SK-N-MC (cell line): ENCODE measurements at regions not wholly inside any gene's neighbourhood (a gene's known extent, or its start where the extent isn't known, plus 50 kb on each side); places are given as distances from the start of the nearest gene placed in this dataset.

Experiments used
- DNase-seq: peaks from one replicate; pipeline ENCODE4 v3.0.0-alpha.2; 2011; ENCODE audit warnings: low read depth, low spot score
- H3K27ac ChIP-seq: fragments of 200-600 bp; sonication (generic); 2 replicates; pipeline ENCODE4 v1.5.1; 2016; ENCODE audit warnings: mixed run types
- H3K36me3 ChIP-seq: fragments of 200-600 bp; sonication (generic); 2 replicates; pipeline ENCODE4 v1.6.1; 2017; ENCODE audit warnings: antibody characterized with exemption, low read length, mixed read lengths; ENCODE audit not compliant: insufficient read depth
- H3K4me3 ChIP-seq: fragments of 200-600 bp; sonication (generic); 2 replicates; pipeline ENCODE4 v1.5.1; 2016
- H3K9ac ChIP-seq: fragments of 200-600 bp; sonication (generic); 2 replicates; pipeline ENCODE4 v1.8.0; 2017; ENCODE audit warnings: mixed run types, mixed read lengths; ENCODE audit not compliant: insufficient read length
- H3K9me3 ChIP-seq: fragments of 200-600 bp; sonication (generic); 2 replicates; pipeline ENCODE4 v1.6.1; 2017; ENCODE audit warnings: low read depth, mild to moderate bottlenecking, antibody characterized with exemption, low read length, moderate library complexity, mixed read lengths
- EZH2 ChIP-seq: fragments of 200-600 bp; sonication (generic); IDR thresholded peaks from one replicate; pipeline ENCODE4 v1.6.1; 2017; ENCODE audit warnings: antibody characterized with exemption
- FOXP2 ChIP-seq: optimal IDR thresholded peaks from 2 replicates; pipeline ENCODE3; 2011; ENCODE audit warnings: mild to moderate bottlenecking, moderate library complexity; ENCODE audit not compliant: insufficient read depth; ENCODE audit errors: extremely low read length, control extremely low read depth
- POLR2AphosphoS5 ChIP-seq: IDR thresholded peaks from 2 replicates; pipeline ENCODE4 v1.6.1; 2012; ENCODE audit warnings: mild to moderate bottlenecking, low read depth, low read length, borderline replicate concordance

DNA sequence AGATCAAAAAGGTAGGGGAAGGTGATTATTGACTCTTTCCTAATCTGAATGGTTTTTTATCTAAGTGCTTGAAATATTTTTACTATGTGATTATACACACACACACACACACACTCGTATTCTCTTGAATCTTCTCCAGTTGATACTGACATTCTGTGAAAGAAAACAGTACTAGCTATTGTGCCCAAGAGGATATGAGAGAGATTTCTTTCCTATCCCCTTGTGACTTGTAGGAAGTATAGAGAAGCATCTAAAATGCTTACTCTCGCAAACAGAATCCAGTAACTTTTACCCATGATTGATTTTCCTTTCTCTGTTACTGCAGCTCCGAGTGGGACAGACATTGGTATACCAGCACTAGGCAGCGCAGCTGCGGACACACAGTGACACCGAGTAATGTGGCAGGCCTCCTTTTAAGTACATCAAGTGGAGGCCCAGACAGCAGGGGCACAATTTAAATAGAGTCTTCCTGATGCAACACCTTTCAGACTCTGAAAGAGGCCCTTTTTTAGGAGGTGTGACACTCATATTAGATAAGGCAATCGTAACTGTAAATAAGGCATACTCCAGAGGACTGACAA is 421.0 kb upstream of the CNTN4 start:
- Histone ChIP-seq H3K36me3 (no peaks in the 10 kb centered on the region), H3K4me3 (no peak overlapping the region), H3K9ac (no peak overlapping the region), H3K27ac (no peak overlapping the region), H3K9me3 (no peaks in the 10 kb centered on the region)
- DNase-seq: no peak
- TF ChIP-seq EZH2 (no peak), FOXP2 (no peak), POLR2AphosphoS5 (no peak)

DNA sequence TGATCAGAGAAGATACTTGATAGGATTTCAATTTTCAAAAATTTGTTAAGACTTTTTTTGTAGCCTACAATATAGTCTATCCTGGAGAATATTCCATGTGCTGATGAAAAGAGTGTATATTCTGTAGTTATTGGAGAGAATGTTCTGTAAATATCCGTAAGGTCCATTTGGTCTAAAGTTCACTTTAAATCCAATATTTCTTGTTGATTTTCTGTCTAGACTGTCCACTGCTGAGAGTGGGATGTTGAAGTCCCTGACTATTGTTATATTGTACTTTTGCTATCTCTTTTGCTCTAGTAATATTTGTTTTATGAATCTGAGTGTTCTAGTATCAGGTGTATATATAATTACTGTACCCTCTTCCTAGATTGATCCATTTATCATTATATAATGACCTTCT is 406.2 kb upstream of the CNTN4 start:
- no peak overlapping the region for H3K4me3 ChIP-seq
- no peaks in the 10 kb centered on the region for H3K36me3 ChIP-seq
- TF ChIP-seq FOXP2: no peak
- TF ChIP-seq EZH2: no peak
- TF ChIP-seq POLR2AphosphoS5: no peak
- no peaks in the 10 kb centered on the region for H3K9me3 ChIP-seq
- no peak for DNase-seq
- H3K27ac ChIP-seq: no peak overlapping the region
- H3K9ac ChIP-seq: no peak overlapping the region

DNA sequence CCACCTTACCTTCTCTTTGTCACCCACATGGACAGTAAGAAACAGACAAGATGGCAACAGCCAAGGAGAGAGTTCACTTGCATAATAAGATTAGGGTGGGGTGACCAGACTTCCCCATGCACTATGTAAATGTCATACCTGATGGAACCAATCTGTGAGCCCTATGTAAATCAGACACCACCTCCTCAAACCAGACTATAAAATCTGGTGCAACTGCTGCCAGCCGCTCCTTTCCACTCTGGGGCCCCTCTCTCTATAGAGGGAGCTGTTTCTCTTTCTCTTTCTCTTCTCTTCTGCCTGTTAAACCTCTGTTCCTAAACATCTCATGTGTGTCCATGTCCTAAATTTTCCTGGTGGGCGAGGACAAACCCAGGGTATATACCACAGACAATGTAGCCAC is 405.5 kb upstream of the CNTN4 start:
- H3K9me3 ChIP-seq: no peaks in the 10 kb centered on the region
- no peaks in the 10 kb centered on the region for H3K36me3 ChIP-seq
- no peak for DNase-seq
- no peak overlapping the region for H3K27ac ChIP-seq
- H3K9ac ChIP-seq: no peak overlapping the region
- TF ChIP-seq POLR2AphosphoS5: no peak
- no peak overlapping the region for H3K4me3 ChIP-seq

DNA sequence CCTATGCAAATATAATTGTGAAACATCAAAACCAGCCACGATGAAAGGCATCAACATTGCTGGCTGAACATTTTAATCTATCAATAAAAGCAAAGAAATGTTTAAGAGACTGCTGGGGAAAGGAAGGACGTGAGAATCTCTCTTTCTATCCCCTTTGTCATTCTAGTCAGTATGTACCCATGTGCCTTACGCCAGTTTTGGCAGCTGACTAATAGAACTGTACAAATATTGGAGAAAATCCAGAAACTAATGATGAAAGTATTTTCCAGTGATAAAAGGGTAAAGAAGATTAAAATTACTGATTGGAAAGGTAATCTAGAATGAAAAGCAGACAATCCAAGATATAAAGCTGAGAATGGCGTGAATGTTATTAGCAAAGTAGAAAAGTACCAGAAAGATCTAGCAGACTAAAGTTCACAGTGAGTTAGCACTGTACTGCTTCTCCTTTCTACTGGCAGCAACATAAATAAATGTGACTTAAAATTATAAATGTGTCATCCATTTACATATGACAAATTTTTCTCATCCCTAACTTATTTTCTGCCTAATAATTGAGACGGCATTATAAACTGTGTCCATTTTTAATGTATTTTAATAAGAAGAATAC is 401.9 kb upstream of the CNTN4 start:
- TF ChIP-seq POLR2AphosphoS5 (no peak), FOXP2 (no peak), EZH2 (no peak)
- no peak overlapping the region for H3K4me3 ChIP-seq
- H3K27ac ChIP-seq: no peak overlapping the region
- H3K9me3 ChIP-seq: no peaks in the 10 kb centered on the region
- no peak for DNase-seq
- no peaks in the 10 kb centered on the region for H3K36me3 ChIP-seq
- H3K9ac ChIP-seq: no peak overlapping the region

DNA sequence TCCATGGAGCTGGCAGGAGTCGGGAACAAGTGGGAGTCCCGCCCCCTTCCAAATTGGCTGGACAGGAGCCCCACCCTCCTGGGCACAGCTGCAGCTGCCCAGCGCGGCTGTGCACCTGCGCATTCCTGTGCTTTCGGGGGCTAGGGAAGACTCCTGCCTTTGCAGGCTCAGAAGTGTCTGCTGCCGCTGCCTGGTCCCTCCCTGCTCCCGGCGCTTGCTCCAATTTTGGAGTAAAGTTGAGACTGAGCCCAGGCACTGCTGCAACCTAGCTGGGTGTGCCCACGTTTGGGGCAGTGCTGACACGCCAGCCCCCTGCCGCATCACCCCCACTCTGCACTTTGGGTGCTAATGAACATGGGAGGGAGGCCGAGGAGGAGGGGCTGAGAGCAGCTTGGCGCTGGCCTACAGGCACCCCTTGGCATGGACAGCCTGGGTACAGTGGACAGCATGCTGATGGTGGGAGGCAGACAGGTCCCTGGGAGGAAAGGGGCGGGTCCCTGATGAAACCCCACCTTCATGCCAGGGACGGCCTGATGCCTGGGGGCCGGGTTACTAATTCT is 399.2 kb upstream of the CNTN4 start:
- H3K9me3 ChIP-seq: no peaks in the 10 kb centered on the region
- no peak overlapping the region for H3K27ac ChIP-seq
- H3K4me3 ChIP-seq: no peak overlapping the region
- DNase-seq: no peak
- no peak overlapping the region for H3K9ac ChIP-seq
- H3K36me3 ChIP-seq: no peaks in the 10 kb centered on the region
- TF ChIP-seq POLR2AphosphoS5 (no peak), FOXP2 (no peak), EZH2 (no peak)

DNA sequence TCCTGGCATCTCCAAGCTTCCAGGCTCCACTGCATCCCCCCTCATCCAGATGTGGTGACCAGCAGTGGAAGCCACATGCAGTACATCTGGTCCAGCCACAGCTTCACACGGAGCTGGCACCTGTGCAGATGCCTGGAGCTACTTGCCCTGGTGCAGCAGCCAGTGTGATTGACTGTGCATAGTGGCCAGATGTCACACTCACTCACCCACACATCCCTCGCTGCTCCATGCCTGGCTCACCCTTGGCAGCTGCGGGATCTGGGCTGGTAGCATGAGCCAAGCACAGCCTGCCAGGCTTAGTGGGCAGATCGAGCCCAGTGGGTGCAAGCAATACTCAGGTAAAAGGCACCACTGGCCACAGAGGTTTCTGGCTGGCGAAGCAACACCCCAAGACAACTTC is 398.0 kb upstream of the CNTN4 start:
- no peak for DNase-seq
- H3K4me3 ChIP-seq: no peak overlapping the region
- no peaks in the 10 kb centered on the region for H3K9me3 ChIP-seq
- H3K27ac ChIP-seq: no peak overlapping the region
- TF ChIP-seq POLR2AphosphoS5 (no peak), FOXP2 (no peak), EZH2 (no peak)
- no peaks in the 10 kb centered on the region for H3K36me3 ChIP-seq
- no peak overlapping the region for H3K9ac ChIP-seq

DNA sequence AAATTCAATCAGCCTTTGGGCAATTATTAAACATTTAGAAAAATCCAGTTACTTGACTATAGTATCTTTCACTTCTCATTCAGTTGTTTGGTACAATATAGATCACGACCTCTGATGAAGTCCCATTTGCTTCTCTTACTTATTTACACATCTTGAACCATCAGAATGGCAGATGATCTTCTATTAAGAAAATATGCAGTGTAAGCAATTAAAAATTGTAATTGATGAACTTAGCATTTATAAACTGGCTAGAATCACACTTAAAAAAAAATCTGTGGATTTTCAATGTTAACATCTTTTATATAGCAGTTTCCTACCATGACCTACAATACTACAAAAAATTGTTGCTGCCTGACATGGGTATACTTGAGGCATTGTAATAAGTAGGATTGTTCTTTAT is 395.5 kb upstream of the CNTN4 start:
- Histone ChIP-seq H3K9me3 (no peaks in the 10 kb centered on the region), H3K27ac (no peak overlapping the region), H3K36me3 (no peaks in the 10 kb centered on the region), H3K9ac (no peak overlapping the region), H3K4me3 (no peak overlapping the region)
- no peak for DNase-seq
- no peak for TF ChIP-seq EZH2
- no peak for TF ChIP-seq FOXP2
- no peak for TF ChIP-seq POLR2AphosphoS5

DNA sequence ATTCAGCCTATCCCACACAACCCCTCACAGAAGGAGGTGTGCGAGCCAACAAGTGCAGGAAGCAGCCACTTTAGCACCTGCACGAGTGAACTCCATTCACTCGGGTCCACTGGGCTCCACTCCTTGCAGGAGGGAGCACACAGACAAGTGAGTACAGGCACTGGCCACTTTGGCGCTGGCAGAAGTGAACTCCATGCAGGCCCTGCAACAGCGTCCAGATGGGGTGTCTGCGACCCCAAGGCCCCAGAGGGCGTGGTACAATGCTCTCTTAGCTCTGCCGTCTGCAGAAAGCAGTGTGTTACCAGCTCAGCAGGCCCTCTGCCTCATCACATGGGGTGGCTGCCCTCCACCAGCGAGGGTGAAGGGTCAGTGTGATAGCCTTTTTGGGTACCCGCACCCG is 388.0 kb upstream of the CNTN4 start:
- Histone ChIP-seq H3K9ac (no peak overlapping the region), H3K9me3 (no peaks in the 10 kb centered on the region), H3K36me3 (no peaks in the 10 kb centered on the region), H3K27ac (no peak overlapping the region), H3K4me3 (no peak overlapping the region)
- no peak for DNase-seq
- no peak for TF ChIP-seq POLR2AphosphoS5
- no peak for TF ChIP-seq EZH2
- no peak for TF ChIP-seq FOXP2

DNA sequence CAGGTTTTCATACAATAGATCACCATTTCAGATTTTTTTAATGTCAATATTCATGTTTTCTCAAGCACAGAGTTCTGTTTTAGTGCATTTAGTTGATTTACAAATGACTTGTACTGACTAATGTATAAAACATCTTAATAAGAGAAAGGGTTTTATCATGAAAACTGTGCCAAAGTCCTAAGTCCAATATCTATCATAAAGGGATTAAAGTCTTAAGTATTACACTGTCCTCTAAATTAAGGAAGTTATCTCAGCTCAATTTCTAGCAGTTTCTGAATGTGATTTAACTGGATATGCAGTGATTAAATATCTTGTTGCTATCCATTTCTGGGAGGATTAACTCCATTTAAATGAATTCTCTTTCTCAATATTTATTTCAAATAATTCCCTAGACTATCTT is 381.1 kb upstream of the CNTN4 start:
- H3K4me3 ChIP-seq: no peak overlapping the region
- no peak overlapping the region for H3K9ac ChIP-seq
- TF ChIP-seq FOXP2 (no peak), POLR2AphosphoS5 (no peak), EZH2 (no peak)
- no peak for DNase-seq
- no peaks in the 10 kb centered on the region for H3K9me3 ChIP-seq
- no peak overlapping the region for H3K27ac ChIP-seq
- H3K36me3 ChIP-seq: no peaks in the 10 kb centered on the region
